A549 (cell line): ENCODE measurements at regions not wholly inside any gene's neighbourhood (a gene's known extent, or its start where the extent isn't known, plus 50 kb on each side); places are given as distances from the start of the nearest gene placed in this dataset.
A peak's percentile ranks its signal among the peaks of the same experiment; 100 is the strongest.
"Not testable (repeated sequence)": the region's sequence is repeated elsewhere in the genome, so short reads cannot be mapped to it uniquely, and the experiment has no call there.

Experiments used
- ATAC-seq, 2 experiments: fragments of 200-7000 bp in 1 of 2; fragments of >200 bp in 1 of 2; cut with Nextera tagmentation in 1 of 2; cut with Tn5 transposase in 1 of 2; 3 replicates each; pipeline versions ENCODE4 v1.8.0 to v1.9.1; 2018 to 2020; ENCODE audit warnings: mild to moderate bottlenecking in 1 of 2, moderate library complexity in 1 of 2
- CTCF ChIA-PET: fragments of 300-600 bp; sonication (Branson Sonifier 250); formaldehyde crosslinking; extraction: SDS; loops from one replicate; lab custom pipeline; 2021; ENCODE audit warnings: antibody characterized with exemption, inconsistent platforms; lab: Yijun Ruan, JAX
- POLR2A ChIA-PET: fragments of 350-600 bp; formaldehyde crosslinking; extraction: SDS; loops from one replicate; lab custom pipeline; 2021; ENCODE audit warnings: antibody characterized with exemption, inconsistent platforms; lab: Yijun Ruan, JAX
- DNase-seq, 2 experiments: peaks; one replicate each; pipeline versions ENCODE4 v3.0.0 to v3.0.0-alpha.2; 2011 to 2016; ENCODE audit warnings: low read depth in 1 of 2, low spot score in 1 of 2
- FAIRE-seq: peaks from 2 replicates; lab custom pipeline; 2011; peaks lifted over from hg19 to GRCh38; lab: Jason Lieb, UNC
- H3K27ac ChIP-seq, 2 experiments: fragments of >200 bp; sonication (Bioruptor Twin); formaldehyde crosslinking; 3 replicates each; pipeline ENCODE4 v1.5.1; 2016 to 2017
- H3K4me1 ChIP-seq: fragments of >200 bp; sonication (Bioruptor Twin); formaldehyde crosslinking; 3 replicates; pipeline ENCODE4 v1.6.1; 2016
- H3K4me2 ChIP-seq: fragments of >200 bp; sonication (Bioruptor Twin); formaldehyde crosslinking; 3 replicates; pipeline ENCODE4 v1.6.1; 2016
- H3K4me3 ChIP-seq: fragments of >200 bp; sonication (Bioruptor Twin); formaldehyde crosslinking; 3 replicates; pipeline ENCODE4 v1.5.1; 2016
- H3K9me3 ChIP-seq: fragments of >200 bp; sonication (Bioruptor Twin); formaldehyde crosslinking; 3 replicates; pipeline ENCODE4 v1.6.1; 2016
- CEBPB ChIP-seq, 2 experiments: fragments of >200 bp in 1 of 2; sonication (Bioruptor Twin) in 1 of 2; formaldehyde crosslinking in 1 of 2; IDR thresholded peaks; 2 replicates each; pipeline ENCODE4 v1.6.1; 2012 to 2016
- CHD2 ChIP-seq: fragments of 150-350 bp; IDR thresholded peaks from 2 replicates; pipeline ENCODE4 v1.6.1; 2014; ENCODE audit warnings: low read length; ENCODE audit not compliant: partially characterized antibody
- CTCF ChIP-seq: fragments of >200 bp; sonication (Bioruptor Twin); formaldehyde crosslinking; IDR thresholded peaks from 3 replicates; pipeline ENCODE4 v1.5.1; 2016
- E2F6 ChIP-seq: IDR thresholded peaks from 2 replicates; pipeline ENCODE4 v1.6.1; 2012; ENCODE audit warnings: low read depth, borderline replicate concordance
- EHF ChIP-seq: fragments of 250-450 bp; sonication (Bioruptor Pico); IDR thresholded peaks from 2 replicates; pipeline ENCODE4 v1.5.0; 2020; ENCODE audit warnings: mild to moderate bottlenecking
- ELK1 ChIP-seq: fragments of 150-350 bp; IDR thresholded peaks from 2 replicates; pipeline ENCODE4 v1.6.1; 2014; ENCODE audit warnings: low read depth, mild to moderate bottlenecking, low read length
- EP300 ChIP-seq, 2 experiments: fragments of >200 bp; sonication (Bioruptor Twin); formaldehyde crosslinking; IDR thresholded peaks; 2 replicates in 1 of 2; 3 replicates in 1 of 2; pipeline ENCODE4 v1.6.1; 2016 to 2017
- ESRRA ChIP-seq: fragments of 150-350 bp; IDR thresholded peaks from 2 replicates; pipeline ENCODE4 v1.6.1; 2014; ENCODE audit warnings: mild to moderate bottlenecking, low read length, borderline replicate concordance
- GATA3 ChIP-seq: IDR thresholded peaks from 2 replicates; pipeline ENCODE4 v1.6.1; 2012; ENCODE audit warnings: borderline replicate concordance
- HDAC2 ChIP-seq: fragments of 200-600 bp; sonication (generic); IDR thresholded peaks from 2 replicates; pipeline ENCODE4 v1.6.1; 2016
- HOXA7 ChIP-seq: fragments of 250-450 bp; sonication (Bioruptor Pico); IDR thresholded peaks from 2 replicates; pipeline ENCODE4 v1.5.0; 2020; ENCODE audit warnings: mild to moderate bottlenecking, moderate library complexity
- JUNB ChIP-seq: fragments of >200 bp; sonication (Bioruptor Twin); formaldehyde crosslinking; IDR thresholded peaks from 2 replicates; pipeline ENCODE4 v1.6.1; 2016
- KDM1A ChIP-seq: fragments of 200-600 bp; sonication (generic); IDR thresholded peaks from 2 replicates; pipeline ENCODE4 v1.6.1; 2016; ENCODE audit warnings: low read depth, mild to moderate bottlenecking
- MAX ChIP-seq: IDR thresholded peaks from 2 replicates; pipeline ENCODE4 v1.6.1; 2012
- MAZ ChIP-seq: fragments of 150-350 bp; IDR thresholded peaks from 2 replicates; pipeline ENCODE4 v1.6.1; 2014; ENCODE audit warnings: antibody characterized with exemption, low read depth, low read length, borderline replicate concordance
- RAD21 ChIP-seq, 2 experiments: fragments of >200 bp in 1 of 2; sonication (Bioruptor Twin) in 1 of 2; formaldehyde crosslinking in 1 of 2; IDR thresholded peaks in 1 of 2; conservative IDR thresholded peaks in 1 of 2; 2 replicates in 1 of 2; 3 replicates in 1 of 2; pipeline ENCODE4 v1.6.1; 2012 to 2018; ENCODE audit warnings: inconsistent platforms in 1 of 2
- SMC3 ChIP-seq: fragments of >200 bp; sonication (Bioruptor Twin); formaldehyde crosslinking; IDR thresholded peaks from 3 replicates; pipeline ENCODE4 v1.6.1; 2018; ENCODE audit warnings: inconsistent platforms
- TFCP2L1 ChIP-seq: fragments of 250-450 bp; sonication (Bioruptor Pico); IDR thresholded peaks from 2 replicates; pipeline ENCODE4 v1.5.0; 2021; ENCODE audit warnings: mild to moderate bottlenecking
- WGBS: methylation state at CpG from one replicate; pipeline ENCODE4 v1.1.6; 2017; ENCODE audit errors: missing lambda C conversion rate; 5-methylcytosine and 5-hydroxymethylcytosine counted together

DNA sequence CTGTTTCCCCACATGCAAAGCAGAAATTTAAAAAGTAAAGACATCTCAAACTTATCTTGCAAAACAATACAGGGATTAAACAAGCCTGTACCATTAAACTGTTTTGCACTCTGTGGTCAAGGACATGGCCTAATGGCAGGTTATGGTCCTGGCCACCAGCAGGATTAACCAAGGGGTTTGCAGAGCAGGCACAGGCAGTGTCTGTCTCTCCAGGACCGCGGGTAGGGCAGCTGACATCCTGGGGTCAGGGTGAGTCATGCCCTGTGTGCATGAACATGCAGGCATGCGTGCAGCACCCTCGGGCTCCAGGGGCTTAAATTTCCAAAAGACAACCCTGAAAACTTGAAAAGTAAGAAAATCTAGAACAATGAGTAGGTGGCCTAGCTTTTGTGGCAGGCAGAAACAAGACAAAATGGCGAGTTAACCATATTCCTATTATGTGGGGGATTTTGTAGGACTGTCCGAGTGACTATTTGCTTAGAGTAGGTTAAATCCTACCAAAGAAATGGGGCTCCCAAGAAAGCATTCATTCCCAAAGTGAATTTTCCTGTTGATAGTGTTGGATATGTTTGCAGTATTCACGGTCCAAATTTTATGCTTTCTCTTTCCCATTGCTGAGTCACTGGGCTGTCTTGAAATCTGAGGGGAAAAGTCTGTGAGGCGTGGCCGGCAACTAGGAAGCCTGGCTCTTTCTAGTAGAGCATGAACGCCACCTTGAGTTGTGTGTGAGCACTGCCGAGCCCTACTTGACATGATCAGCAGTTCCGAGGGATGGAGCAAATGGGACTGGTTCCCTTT is 158.4 kb upstream of the FAM20A start (continued):
- peak; percentile 97 for TF ChIP-seq CTCF
- peak; percentile 54; the same call in 1 of the 2 replicates for TF ChIP-seq JUNB
- no peak for TF ChIP-seq GATA3
- no peak for TF ChIP-seq HOXA7 (CRISPR knock-in tag)
- TF ChIP-seq SMC3: peak; percentile 81
- 0 out of 2 replicates have a peak, but pooled peaks have one; percentile 21 for TF ChIP-seq TFCP2L1 (CRISPR knock-in tag)
- peak; percentile 84; the same call in 1 of the 2 replicates for TF ChIP-seq MAX
- TF ChIP-seq CHD2: peak; percentile 13
- peak; percentile 98 to 99 for TF ChIP-seq RAD21 (conservative IDR thresholded peaks at IDR 0.05 in 1 of 2, IDR thresholded peaks at IDR 0.05 in 1 of 2)
- no peak for TF ChIP-seq EHF (CRISPR knock-in tag)
- no peak for TF ChIP-seq MAZ
- TF ChIP-seq ESRRA: no peak
- 0 out of 4 replicates have a peak, but pooled peaks of 1 of the 2 experiments have one; percentile 27 for TF ChIP-seq CEBPB (IDR thresholded peaks at IDR 0.05)
- TF ChIP-seq E2F6: peak; percentile 24; the same call in 1 of the 2 replicates
- TF ChIP-seq EP300 (IDR thresholded peaks at IDR 0.05): no peak
- no peak for TF ChIP-seq ELK1

GRCh38 chr17:68759002-68759342 is 157.8 kb upstream of the FAM20A start:
- no peaks in the 10 kb centered on the region for H3K9me3 ChIP-seq
- ChIA-PET CTCF (interaction anchor here (0.5 to 1.5 kb wide), 22 partner anchors 9 to 755 kb away, joined by 3 to 17 read pairs (median 4); no protein-coding TSS in a partner anchor), POLR2A (interaction anchor here (0.7 to 1.5 kb wide), 3 partner anchors 216 to 302 kb away, joined by 3 to 7 read pairs (median 3); partner anchors contain the start of genes PRKAR1A and WIPI1)
- FAIRE-seq: no peak
- peak overlapping the region; percentile 92 to 95 for H3K27ac ChIP-seq
- H3K4me2 ChIP-seq: peak overlapping the region; percentile 82
- peak in 1 of 2 experiments; percentile 7; a peak in 3 of 6 replicates for ATAC-seq
- H3K4me1 ChIP-seq: peaks cover 10% of the 10 kb centered on the region
- TF ChIP-seq SMC3: no peak
- no peak for TF ChIP-seq ESRRA
- no peak for TF ChIP-seq HDAC2
- TF ChIP-seq, all 56 proteins: peak for 0
- no peak for DNase-seq
- H3K4me3 ChIP-seq: 0 out of 3 replicates have a peak overlapping the region, but pooled peaks have one; percentile 45
- 18% methylated on average over 6 of the region's 6 CpGs for WGBS

GRCh38 chr17:68757866-68758757 is 156.9 kb upstream of the FAM20A start:
- DNase-seq, H3K4me2 ChIP-seq, FAIRE-seq, ATAC-seq, H3K4me3 ChIP-seq, H3K4me1 ChIP-seq, H3K9me3 ChIP-seq, POLR2A ChIA-PET: not testable (repeated sequence)
- H3K27ac ChIP-seq: peak overlapping the region in 1 of 2 experiments; percentile 95; a peak in 3 of 6 replicates
- CTCF ChIA-PET: interaction anchor here (0.5 to 2.4 kb wide), 6 partner anchors 14 to 756 kb away, joined by 3 to 17 read pairs (median 4); no protein-coding TSS in a partner anchor
- WGBS: 91% methylated on average over 2 of the region's 2 CpGs
- TF ChIP-seq KDM1A (0 out of 2 replicates have a peak, but pooled peaks have one; percentile 44), HDAC2 (peak; percentile 46; the same call in 1 of the 2 replicates)
